ENCODE measurements at regions not wholly inside any gene's neighbourhood (a gene's known extent, or its start where the extent isn't known, plus 50 kb on each side); places are given as distances from the start of the nearest gene placed in this dataset.

DNA sequence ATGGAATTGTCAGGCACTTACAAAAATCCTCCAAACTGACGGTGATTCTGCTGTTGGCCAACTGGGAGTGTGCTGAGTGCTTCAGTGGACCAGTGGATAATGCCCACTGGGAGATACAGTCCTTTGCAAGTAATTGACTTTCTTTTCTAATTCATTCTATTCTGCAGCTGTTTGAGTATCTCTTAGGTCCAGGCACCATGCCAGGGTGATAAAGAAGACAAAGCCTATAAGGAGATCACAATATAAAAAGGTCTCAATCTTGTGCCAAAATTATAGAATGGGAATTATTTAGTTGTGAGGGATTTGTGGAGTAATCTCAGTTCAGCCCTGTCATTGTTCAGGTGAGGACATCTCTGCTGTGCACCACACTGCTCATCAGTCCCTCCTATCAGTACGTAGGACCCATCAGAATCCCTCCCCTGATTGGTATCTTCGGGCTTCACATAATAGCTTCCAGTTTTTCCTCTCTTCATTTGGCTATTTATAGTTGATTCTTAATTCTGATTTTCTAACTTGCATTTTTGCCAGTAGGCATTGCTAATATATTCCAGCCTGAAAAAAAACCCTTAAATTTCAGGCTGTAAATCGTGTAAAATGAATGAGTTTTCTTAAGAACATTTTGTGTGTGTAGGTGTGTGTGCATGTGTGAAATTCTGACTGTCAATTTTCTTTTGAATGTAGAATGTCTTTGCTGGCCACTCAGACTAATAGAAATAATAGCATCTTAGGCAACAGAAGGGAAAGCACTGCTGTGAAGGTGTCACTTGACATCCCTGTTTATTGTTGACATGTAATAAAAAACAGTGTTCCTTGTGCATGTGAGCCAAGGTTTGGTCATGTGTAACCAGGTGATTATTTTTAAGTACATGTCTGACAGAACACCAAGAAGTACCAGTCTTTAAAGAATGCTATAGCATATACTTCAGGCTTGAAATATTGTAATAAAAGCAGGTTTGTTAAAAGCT lies 457.6 kb upstream of the RGS6 start:
- peak overlapping the region; percentile 46 for H3K27ac ChIP-seq
- TF ChIP-seq CTCF (conservative IDR thresholded peaks at IDR 0.05): no peak

DNA sequence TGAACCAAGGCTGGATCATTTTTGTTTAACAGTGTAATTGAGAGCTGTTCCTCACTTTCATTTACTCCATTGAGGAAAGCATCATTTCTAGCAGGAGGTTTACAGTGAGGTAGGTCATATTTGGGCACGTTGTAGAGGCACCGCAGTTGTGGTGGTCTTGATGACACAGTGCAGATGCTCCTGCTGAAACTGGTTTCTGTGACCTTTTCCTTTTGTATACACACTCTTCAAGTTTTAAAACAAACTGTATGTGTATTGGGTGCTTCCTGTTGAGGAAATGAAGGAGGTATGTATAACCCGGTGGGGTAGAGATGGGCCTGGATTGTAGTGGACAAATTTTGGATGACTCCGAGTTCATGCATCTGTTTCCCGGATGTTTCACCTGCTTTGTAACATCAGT lies 456.3 kb upstream of the RGS6 start:
- H3K27ac ChIP-seq: no peak overlapping the region

GRCh38 chr14:71478542-71478941 lies 453.7 kb upstream of the RGS6 start:
- H3K27ac ChIP-seq: no peak overlapping the region
- TF ChIP-seq CTCF (conservative IDR thresholded peaks at IDR 0.05): no peak

More for the DNA sequence above, 456.3 kb upstream of the RGS6 start:
- TF ChIP-seq CTCF (conservative IDR thresholded peaks at IDR 0.05): no peak

GRCh38 chr14:71481021-71481654 lies 451.1 kb upstream of the RGS6 start:
- TF ChIP-seq CTCF (conservative IDR thresholded peaks at IDR 0.05): no peak
- H3K27ac ChIP-seq: no peak overlapping the region

DNA sequence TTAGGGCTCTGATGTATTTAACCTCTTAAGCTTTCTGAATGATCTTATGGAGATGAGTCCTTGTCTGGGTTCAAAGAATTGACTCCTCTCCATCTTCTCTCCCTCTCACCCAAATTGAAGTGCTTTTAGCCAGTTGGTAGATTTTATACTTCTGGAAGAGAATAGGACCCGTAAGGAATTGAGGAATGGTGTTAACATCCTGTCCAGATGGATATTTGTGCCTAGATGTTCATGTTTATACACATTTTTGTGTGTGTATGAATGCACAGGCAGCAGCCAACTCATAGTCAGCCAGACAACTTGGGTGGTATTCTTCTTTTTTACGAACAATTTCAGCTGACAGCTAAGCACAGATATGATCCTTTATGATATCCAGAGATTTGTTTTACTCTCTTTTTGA lies 449.6 kb upstream of the RGS6 start:
- no peak for TF ChIP-seq CTCF (conservative IDR thresholded peaks at IDR 0.05)
- no peak overlapping the region for H3K27ac ChIP-seq

DNA sequence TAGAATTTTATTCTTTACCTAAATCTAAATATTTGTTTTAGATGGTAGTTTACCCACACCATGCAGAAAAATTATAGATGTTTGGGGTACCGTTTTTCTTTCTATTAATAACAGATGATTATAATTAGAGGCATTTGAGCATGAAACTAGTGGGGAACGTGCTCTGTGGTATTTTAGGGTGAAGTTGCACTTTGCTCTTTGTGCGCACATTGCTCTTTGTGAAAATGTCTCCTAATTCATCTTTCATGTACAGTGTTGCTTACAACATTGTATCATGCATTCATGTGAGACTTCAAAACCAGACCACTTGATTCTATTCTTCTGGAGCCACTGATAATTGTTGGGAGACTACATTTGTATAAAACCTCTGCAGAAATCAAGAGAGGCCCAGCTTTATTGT lies 449.1 kb upstream of the RGS6 start:
- no peak for TF ChIP-seq CTCF (conservative IDR thresholded peaks at IDR 0.05)
- no peak overlapping the region for H3K27ac ChIP-seq

DNA sequence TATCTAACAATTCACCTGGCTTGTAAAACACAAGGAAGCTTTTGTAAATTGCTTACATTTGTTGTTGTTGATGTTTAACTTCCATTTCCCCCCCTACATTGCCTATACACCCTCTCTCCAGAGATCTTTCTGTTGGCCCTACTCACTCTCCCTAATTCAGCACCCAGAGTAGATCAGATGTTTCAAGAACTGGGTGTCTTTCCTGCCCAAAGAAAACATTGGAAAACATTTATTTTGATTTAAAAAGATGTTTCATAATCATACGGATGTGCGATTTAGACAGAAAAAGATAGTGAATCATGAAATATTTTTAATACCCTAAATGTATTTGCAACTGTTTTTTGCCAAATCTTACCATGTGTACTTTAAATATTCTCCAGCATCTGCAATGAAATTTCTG lies 446.4 kb upstream of the RGS6 start:
- TF ChIP-seq CTCF (conservative IDR thresholded peaks at IDR 0.05): no peak
- H3K27ac ChIP-seq: no peak overlapping the region
